H54 (cell line): ENCODE measurements at regions not wholly inside any gene's neighbourhood (a gene's known extent, or its start where the extent isn't known, plus 50 kb on each side); places are given as distances from the start of the nearest gene placed in this dataset.

Experiments used
- DNase-seq: peaks from one replicate; pipeline ENCODE4 v3.0.0; 2011; ENCODE audit warnings: low spot score, mixed read lengths; ENCODE audit not compliant: insufficient read length
- FAIRE-seq: peaks from 3 replicates; lab custom pipeline; 2011; peaks lifted over from hg19 to GRCh38; lab: Jason Lieb, UNC
- POLR2A ChIP-seq: IDR thresholded peaks from 2 replicates; pipeline ENCODE4 v1.6.1; 2011; ENCODE audit warnings: low read depth, mild to moderate bottlenecking, low read length

- no peak for TF ChIP-seq POLR2A
- FAIRE-seq (no peak), DNase-seq (no peak)
Measured at GRCh38 chr5:158277276-158277675, 418.3 kb upstream of the CLINT1 start.

- FAIRE-seq = no peak
- DNase-seq = no peak
- TF ChIP-seq POLR2A = no peak
Measured at GRCh38 chr5:158276692-158277091, 417.7 kb upstream of the CLINT1 start.

DNA sequence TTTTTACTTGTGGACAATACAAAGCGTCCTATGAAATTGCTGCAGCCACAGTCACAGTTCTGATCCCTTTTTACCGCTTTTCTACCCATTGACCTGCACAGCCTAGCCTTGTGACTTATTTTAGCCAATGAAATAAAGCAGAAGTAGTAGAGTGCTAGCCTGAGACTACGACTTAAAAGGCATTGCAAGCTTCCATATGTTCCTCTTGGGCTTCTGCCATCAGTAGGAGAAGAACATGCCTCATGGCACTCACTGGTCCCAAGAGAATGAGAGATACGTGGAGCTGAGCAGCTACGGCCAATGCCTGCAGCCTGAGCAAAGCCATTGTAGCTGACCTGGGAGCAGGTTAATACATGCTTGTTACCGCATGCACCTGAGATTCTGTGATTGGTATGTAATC, 416.6 kb upstream of the CLINT1 start:
- no peak for FAIRE-seq
- TF ChIP-seq POLR2A = no peak
- no peak for DNase-seq

DNA sequence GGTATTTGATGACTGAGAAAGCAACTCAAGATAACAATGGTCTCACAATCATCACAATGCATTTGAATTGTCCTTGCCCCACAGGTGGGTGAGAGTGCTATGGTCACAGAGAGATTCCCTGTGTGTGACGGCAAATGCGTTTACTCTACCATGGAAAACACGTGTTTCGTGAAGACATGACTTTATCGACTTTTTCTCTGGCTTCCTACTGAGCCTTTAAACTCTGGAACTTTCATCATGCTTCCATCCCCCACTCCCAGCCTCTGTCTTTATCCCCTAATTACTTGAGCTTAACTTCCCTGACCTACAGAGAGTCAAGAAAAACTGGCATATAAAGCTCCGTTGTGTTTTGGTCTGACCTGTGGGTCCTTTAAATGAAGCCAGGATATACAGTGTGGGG, 414.1 kb upstream of the CLINT1 start:
- DNase-seq (no peak), FAIRE-seq (no peak)
- no peak for TF ChIP-seq POLR2A

DNA sequence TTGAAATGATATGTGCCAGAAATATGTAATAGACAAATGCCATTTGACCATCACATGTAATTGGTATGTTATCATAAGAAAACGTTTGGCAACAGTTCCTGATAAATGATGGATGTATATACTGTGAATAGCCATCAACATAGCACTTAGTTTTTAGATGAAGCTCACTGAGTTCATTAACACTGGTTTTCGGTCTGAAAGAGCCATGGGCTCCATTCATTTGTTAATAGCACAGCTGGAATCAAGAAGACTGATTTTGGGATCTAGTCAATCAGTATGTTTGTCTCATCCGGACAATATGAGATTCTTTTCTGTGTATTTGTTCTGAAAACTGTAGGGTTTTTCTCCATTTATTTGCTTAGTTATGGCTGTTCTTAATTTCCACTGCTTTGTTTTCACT, 413.5 kb upstream of the CLINT1 start:
- no peak for DNase-seq
- FAIRE-seq = no peak
- no peak for TF ChIP-seq POLR2A

DNA sequence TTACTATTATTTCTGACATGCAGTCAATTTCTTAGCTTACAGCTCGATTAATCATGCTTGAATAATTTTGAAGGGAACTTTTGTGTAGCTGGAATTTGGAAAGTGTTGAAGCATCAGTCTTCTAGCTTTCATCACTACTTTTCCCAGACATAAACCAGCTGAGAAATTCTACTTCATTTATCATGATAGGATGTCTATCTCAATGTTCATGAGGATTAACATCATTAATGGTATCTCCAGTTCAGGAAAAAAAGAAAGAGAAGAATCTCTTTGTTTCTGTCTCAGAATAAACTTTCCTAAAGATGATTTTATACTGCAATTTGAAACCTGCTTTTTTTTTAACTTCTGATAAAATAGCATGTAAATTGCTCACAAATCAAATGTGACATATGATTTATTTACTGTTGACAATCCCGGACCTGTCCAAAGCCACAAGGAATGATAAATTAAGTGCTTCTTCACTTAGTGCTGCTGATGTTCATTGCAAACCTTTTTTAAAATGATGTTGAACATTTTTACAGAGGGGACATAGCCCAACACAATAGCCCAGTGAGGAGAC, 412.1 kb upstream of the CLINT1 start:
- FAIRE-seq (no peak), DNase-seq (no peak)
- TF ChIP-seq POLR2A = no peak

DNA sequence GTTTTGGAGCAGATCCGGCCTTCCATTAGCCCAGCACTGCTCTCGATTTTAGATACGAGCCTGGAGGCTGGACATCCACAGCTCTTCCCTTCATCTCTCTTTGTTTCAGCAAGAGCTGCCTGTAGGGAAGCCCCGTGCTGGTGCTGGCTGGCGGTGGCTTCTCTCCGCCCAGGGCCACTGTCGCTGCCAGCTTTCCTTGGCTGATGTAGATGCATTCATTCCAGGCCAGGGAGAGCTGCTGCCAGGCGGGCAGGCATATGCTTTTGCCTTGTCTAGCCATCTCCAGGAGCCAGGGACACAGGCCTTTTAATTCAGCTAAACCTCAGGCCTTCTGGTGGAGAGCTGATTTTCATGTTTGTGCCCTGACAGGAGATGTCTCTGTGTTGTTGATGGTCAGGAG, 409.3 kb upstream of the CLINT1 start:
- TF ChIP-seq POLR2A = no peak
- FAIRE-seq (no peak), DNase-seq (no peak)

DNA sequence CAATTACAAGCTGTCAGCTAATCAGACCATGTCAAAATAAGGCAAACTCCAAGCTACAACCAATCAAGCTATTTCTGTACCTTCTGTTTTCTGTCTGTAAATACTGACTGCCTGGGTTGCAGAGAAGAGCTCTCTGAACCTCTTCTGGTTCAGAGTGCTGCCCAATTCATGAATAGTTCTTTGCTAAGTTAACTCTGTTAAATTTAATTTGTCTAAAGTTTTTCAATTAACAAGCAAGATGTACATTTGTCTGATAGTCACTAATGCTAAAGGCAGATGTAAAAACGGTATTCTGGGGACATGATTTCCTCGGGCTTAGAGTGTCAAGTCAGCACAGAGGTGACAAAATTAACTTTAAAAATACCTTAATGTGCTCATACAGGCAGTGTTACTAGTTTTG, 408.3 kb upstream of the CLINT1 start:
- FAIRE-seq (no peak), DNase-seq (no peak)
- TF ChIP-seq POLR2A = no peak

- TF ChIP-seq POLR2A = no peak
- FAIRE-seq (no peak), DNase-seq (no peak)
Measured at GRCh38 chr5:158265931-158266700, 407.2 kb upstream of the CLINT1 start.

DNA sequence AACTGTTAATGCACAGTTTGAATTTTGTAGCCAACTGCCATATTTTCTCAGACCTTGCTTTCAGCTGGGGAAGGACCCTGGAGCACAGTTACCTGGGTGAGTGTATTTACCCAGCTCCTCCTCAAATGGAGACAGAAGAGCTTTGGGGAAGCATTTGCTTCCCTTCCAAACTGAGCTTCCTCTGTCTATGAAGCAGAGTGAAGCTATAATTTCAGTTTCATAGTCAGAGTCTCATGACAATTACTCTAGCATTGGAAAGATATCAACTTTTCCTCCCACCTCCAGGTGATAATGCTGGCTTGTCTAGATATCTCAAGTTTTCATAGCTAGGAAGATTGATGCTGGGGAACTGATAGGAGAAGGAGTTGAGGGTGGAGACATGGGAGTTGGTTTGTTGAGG, 406.4 kb upstream of the CLINT1 start:
- no peak for TF ChIP-seq POLR2A
- FAIRE-seq (no peak), DNase-seq (no peak)

GRCh38 chr5:158264264-158264663, 405.3 kb upstream of the CLINT1 start:
- no peak for TF ChIP-seq POLR2A
- no peak for FAIRE-seq
- no peak for DNase-seq

GRCh38 chr5:158261674-158262367, 402.9 kb upstream of the CLINT1 start:
- TF ChIP-seq POLR2A = no peak
- DNase-seq (no peak), FAIRE-seq (no peak)

- FAIRE-seq = no peak
- no peak for DNase-seq
- no peak for TF ChIP-seq POLR2A
Measured at GRCh38 chr5:158256096-158256495, 397.2 kb upstream of the CLINT1 start.

DNA sequence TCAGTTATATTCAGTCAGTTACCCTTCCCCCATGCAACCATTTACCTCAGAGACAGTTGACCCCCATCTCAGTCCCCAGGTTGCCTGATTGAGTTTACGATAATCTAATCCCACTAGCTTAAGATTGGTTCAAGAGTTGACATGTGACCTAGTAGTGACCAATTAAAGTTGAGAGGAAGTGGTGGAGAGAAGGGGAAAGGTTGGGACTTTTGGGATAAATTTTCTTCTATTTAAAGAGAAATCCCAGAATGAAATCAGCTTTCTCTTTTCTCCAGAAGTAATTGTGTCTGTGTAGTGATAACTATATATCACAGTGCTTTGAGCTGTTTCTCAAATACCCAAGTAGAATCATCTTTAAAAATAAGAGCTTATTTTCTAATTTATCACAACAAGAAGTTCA, 396.7 kb upstream of the CLINT1 start:
- TF ChIP-seq POLR2A = no peak
- DNase-seq (no peak), FAIRE-seq (no peak)
